Epithelial cell of proximal tubule (primary cell): ENCODE measurements at regions not wholly inside any gene's neighbourhood (a gene's known extent, or its start where the extent isn't known, plus 50 kb on each side); places are given as distances from the start of the nearest gene placed in this dataset.
"Not testable (repeated sequence)": the region's sequence is repeated elsewhere in the genome, so short reads cannot be mapped to it uniquely, and the experiment has no call there.

Experiments used
- DNase-seq: peaks from one replicate; pipeline ENCODE4 v3.0.0-alpha.2; 2011; ENCODE audit warnings: low read depth
- H3K4me3 ChIP-seq: 2 replicates; pipeline ENCODE4 v1.5.1; 2011; ENCODE audit warnings: low read depth, mild to moderate bottlenecking, low read length
- CTCF ChIP-seq: conservative IDR thresholded peaks from 2 replicates; pipeline ENCODE4 v1.5.1; 2012; ENCODE audit warnings: low read depth, mild to moderate bottlenecking, low read length

GRCh38 chr3:22732641-22733040 is 470.5 kb upstream of the UBE2E2 start:
- no peak overlapping the region for H3K4me3 ChIP-seq
- no peak for DNase-seq
- TF ChIP-seq CTCF, result no peak

GRCh38 chr3:22734207-22734606 is 468.9 kb upstream of the UBE2E2 start:
- no peak for DNase-seq
- no peak for TF ChIP-seq CTCF
- H3K4me3 ChIP-seq, result no peak overlapping the region

GRCh38 chr3:22734756-22735155 is 468.4 kb upstream of the UBE2E2 start:
- no peak for DNase-seq
- TF ChIP-seq CTCF, result no peak

GRCh38 chr3:22735373-22735772 is 467.8 kb upstream of the UBE2E2 start:
- no peak overlapping the region for H3K4me3 ChIP-seq
- TF ChIP-seq CTCF, result no peak
- no peak for DNase-seq

More at GRCh38 chr3:22734756-22735155, 468.4 kb upstream of the UBE2E2 start:
- no peak overlapping the region for H3K4me3 ChIP-seq

- DNase-seq, H3K4me3 ChIP-seq: not testable (repeated sequence)
These were observed 459.7 kb upstream of the UBE2E2 start for GRCh38 chr3:22743386-22743785.

GRCh38 chr3:22745321-22745720 is 457.8 kb upstream of the UBE2E2 start:
- no peak for TF ChIP-seq CTCF
- DNase-seq, result no peak
- H3K4me3 ChIP-seq, result no peak overlapping the region

- no peak overlapping the region for H3K4me3 ChIP-seq
- no peak for DNase-seq
- no peak for TF ChIP-seq CTCF
These were observed 456.9 kb upstream of the UBE2E2 start for GRCh38 chr3:22746221-22746620.

GRCh38 chr3:22748453-22749045 is 454.6 kb upstream of the UBE2E2 start:
- no peak for TF ChIP-seq CTCF
- no peak overlapping the region for H3K4me3 ChIP-seq
- no peak for DNase-seq
